Activated gamma-delta T cell treated with Interleukin-2 at 50 U/mL for 16 hours (primary cell): ENCODE measurements at regions not wholly inside any gene's neighbourhood (a gene's known extent, or its start where the extent isn't known, plus 50 kb on each side); places are given as distances from the start of the nearest gene placed in this dataset.
"Not testable (repeated sequence)": the region's sequence is repeated elsewhere in the genome, so short reads cannot be mapped to it uniquely, and the experiment has no call there.

ENCODE experiments used
- DNase-seq: peaks from one replicate; pipeline ENCODE4 v3.0.0-alpha.2; 2020

GRCh38 chrX:1102786-1103185 lies 109.7 kb downstream of the CRLF2 start:
- no peak for DNase-seq

- not testable (repeated sequence) for DNase-seq
Observed at GRCh38 chrX:1102221-1102620, 110.2 kb downstream of the CRLF2 start.

GRCh38 chrX:1099146-1099770 lies 113.2 kb downstream of the CRLF2 start:
- no peak for DNase-seq

- no peak for DNase-seq
Observed at GRCh38 chrX:1097328-1097727, 115.1 kb downstream of the CRLF2 start.

- DNase-seq, result no peak
Observed at GRCh38 chrX:1094566-1095333, 117.7 kb downstream of the CRLF2 start.

GRCh38 chrX:1093586-1094421 lies 118.6 kb downstream of the CRLF2 start:
- DNase-seq, result no peak

GRCh38 chrX:1093121-1093520 lies 119.3 kb downstream of the CRLF2 start:
- peak; percentile 8 for DNase-seq

GRCh38 chrX:1086444-1087409 lies 125.7 kb downstream of the CRLF2 start:
- no peak for DNase-seq

- DNase-seq, result not testable (repeated sequence)
Observed at GRCh38 chrX:1085871-1086270, 126.6 kb downstream of the CRLF2 start.

GRCh38 chrX:1084689-1085088 lies 127.8 kb downstream of the CRLF2 start:
- DNase-seq, result no peak

- no peak for DNase-seq
Observed at GRCh38 chrX:1076871-1077651, 135.4 kb downstream of the CRLF2 start.

- no peak for DNase-seq
Observed at GRCh38 chrX:1075741-1076140, 136.7 kb downstream of the CRLF2 start.

- no peak for DNase-seq
Observed at GRCh38 chrX:1075156-1075555, 137.3 kb downstream of the CRLF2 start.

- DNase-seq, result no peak
Observed at GRCh38 chrX:1074755-1075154, 137.7 kb downstream of the CRLF2 start.

GRCh38 chrX:1074172-1074571 lies 138.3 kb downstream of the CRLF2 start:
- DNase-seq, result no peak

- DNase-seq, result no peak
Observed at GRCh38 chrX:1072637-1073377, 139.6 kb downstream of the CRLF2 start.

GRCh38 chrX:1071351-1071750 lies 141.1 kb downstream of the CRLF2 start:
- no peak for DNase-seq

- DNase-seq, result no peak
Observed at GRCh38 chrX:1062351-1062750, 150.1 kb downstream of the CRLF2 start.

GRCh38 chrX:1060562-1060960 lies 151.9 kb downstream of the CRLF2 start:
- no peak for DNase-seq

- no peak for DNase-seq
Observed at GRCh38 chrX:1059576-1060561, 152.6 kb downstream of the CRLF2 start.
